Lower leg skin (tissue), 4 donors: ENCODE measurements at regions not wholly inside any gene's neighbourhood (a gene's known extent, or its start where the extent isn't known, plus 50 kb on each side); places are given as distances from the start of the nearest gene placed in this dataset.

Source experiments
- DNase-seq, 2 donors: peaks; one replicate each; pipeline ENCODE4 v3.0.0-alpha.2; 2019; ENCODE audit warnings: low spot score in 2 of 2
- H3K4me3 ChIP-seq: fragments of 200-600 bp; sonication (generic); 2 replicates; pipeline ENCODE4 v1.5.1; 2017; ENCODE audit warnings: mild to moderate bottlenecking, low read depth; ENCODE audit not compliant: poor library complexity, severe bottlenecking
- POLR2A ChIP-seq, 2 donors: fragments of 450-650 bp; IDR thresholded peaks; one replicate each; pipeline ENCODE4 v1.6.1; 2016 to 2017; ENCODE audit warnings: antibody characterized with exemption in 2 of 2, mild to moderate bottlenecking in 1 of 2, moderate library complexity in 1 of 2
- WGBS, 2 donors: methylation state at CpG; one replicate each; pipeline ENCODE4 v1.1.5; 2018; 5-methylcytosine and 5-hydroxymethylcytosine counted together
- intact Hi-C: fragments of 100-400 bp; cut with DNase I; formaldehyde crosslinking; loops from one replicate; pipeline ENCODE4 v1.15.0; 2023; ENCODE audit warnings: low total_unique reads
- TF ChIP-seq, protein P1 (sequence below), 3 donors: fragments of 450-650 bp; IDR thresholded peaks; one replicate each; pipeline ENCODE4 v1.5.1; 2016; ENCODE audit warnings: antibody characterized with exemption in 3 of 3, mild to moderate bottlenecking in 3 of 3, moderate library complexity in 2 of 3

DNA sequence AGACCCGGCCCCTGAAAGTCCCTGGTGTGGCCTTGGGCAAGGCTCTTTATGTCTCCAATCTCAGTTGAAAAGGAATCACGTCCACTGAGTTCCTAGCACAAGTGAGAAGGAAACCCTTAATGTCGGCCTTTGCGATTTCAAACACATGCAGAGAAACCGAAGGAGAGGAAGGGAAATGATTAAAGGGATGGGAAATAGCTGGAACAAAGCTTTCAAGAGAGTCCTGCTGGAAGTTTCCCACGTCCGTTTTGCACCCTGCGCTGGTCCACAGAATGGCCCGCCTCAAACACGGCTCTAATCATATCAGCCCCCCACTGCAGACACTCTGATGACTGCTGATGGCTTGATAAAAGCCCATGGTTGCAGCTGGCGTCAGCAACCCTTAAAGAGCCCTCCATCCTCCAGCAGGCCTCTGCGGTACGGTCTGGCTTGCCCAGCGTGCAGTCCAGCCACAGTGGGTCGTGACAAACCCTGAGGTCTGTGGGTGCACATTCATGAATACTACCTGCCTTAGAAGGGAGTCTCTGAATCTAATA is 765.5 kb upstream of the EEF2KMT start:
- intact Hi-C loops, result no loop called here
- DNase-seq, result no peak
- WGBS, 2 donors, result 58 to 66% methylated on average over 15 of the region's 15 CpGs

DNA sequence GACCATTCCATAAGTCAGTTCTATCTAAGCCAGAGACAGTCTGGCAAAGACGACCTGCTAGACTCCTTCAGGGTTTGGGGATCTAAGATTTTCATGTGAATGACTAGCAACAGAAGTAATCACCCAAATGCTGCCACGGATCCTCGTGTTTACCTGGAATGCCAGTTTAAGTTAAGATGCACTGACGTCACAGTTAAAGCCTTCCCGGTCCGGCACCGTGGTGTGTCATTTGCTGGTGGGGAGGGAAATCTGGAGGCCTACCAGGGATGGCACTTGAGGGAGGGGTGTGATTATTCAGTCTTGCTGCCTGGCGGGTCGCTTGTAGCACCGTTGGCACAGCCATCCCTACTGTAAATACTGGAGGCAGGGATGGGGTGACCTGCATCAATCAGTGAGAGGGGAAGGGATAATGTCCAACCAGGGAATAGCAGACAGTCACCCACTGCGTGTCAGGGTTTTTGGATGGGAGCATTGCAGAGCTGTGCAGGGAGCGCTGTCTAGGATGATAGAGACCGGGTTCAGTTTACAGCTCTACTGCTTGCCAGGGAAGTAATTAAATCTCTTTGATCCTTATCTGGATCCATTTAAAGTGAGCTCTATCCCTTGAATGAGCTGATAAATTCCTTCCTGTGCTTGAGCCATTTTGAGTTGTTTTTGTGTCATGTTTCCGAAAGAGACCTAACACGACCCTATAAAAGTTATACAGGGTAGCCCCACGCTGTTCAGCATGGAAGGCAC is 764.7 kb upstream of the EEF2KMT start:
- intact Hi-C loops, result no loop called here
- no peak overlapping the region for H3K4me3 ChIP-seq
- TF ChIP-seq POLR2A (IDR thresholded peaks at IDR 0.05), result no peak
- TF ChIP-seq, protein P1, sequence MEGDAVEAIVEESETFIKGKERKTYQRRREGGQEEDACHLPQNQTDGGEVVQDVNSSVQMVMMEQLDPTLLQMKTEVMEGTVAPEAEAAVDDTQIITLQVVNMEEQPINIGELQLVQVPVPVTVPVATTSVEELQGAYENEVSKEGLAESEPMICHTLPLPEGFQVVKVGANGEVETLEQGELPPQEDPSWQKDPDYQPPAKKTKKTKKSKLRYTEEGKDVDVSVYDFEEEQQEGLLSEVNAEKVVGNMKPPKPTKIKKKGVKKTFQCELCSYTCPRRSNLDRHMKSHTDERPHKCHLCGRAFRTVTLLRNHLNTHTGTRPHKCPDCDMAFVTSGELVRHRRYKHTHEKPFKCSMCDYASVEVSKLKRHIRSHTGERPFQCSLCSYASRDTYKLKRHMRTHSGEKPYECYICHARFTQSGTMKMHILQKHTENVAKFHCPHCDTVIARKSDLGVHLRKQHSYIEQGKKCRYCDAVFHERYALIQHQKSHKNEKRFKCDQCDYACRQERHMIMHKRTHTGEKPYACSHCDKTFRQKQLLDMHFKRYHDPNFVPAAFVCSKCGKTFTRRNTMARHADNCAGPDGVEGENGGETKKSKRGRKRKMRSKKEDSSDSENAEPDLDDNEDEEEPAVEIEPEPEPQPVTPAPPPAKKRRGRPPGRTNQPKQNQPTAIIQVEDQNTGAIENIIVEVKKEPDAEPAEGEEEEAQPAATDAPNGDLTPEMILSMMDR (IDR thresholded peaks at IDR 0.05), result no peak
- no peak for DNase-seq
- WGBS, 2 donors, result 27 to 30% methylated on average over 16 of the region's 16 CpGs

More for the DNA sequence above, 765.5 kb upstream of the EEF2KMT start:
- H3K4me3 ChIP-seq, result no peak overlapping the region
- TF ChIP-seq, protein P1 (IDR thresholded peaks at IDR 0.05), result no peak
- TF ChIP-seq POLR2A (IDR thresholded peaks at IDR 0.05), result no peak

DNA sequence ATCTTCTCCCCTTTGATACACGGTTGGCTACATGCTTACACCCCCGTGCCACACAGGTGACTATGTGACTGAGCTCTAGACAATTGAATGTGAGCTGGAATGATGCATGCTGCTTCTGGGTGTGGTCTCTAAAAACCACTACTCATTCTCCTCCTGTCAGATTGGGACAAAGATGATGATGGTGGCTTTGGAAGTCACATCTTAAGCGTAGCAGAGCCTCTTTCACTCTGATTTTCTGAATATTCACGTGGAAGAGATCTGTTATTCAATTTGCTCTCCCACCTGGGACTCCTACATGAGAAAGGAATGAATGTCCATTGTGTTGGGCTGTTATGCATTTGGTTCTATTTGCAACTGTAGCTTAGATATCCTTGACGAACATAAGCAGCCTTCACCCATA is 763.6 kb upstream of the EEF2KMT start:
- TF ChIP-seq POLR2A (IDR thresholded peaks at IDR 0.05), result no peak
- TF ChIP-seq, protein P1 (IDR thresholded peaks at IDR 0.05), result no peak
- intact Hi-C loops, result no loop called here
- WGBS, 2 donors, result 49 to 60% methylated on average over 5 of the region's 5 CpGs
- no peak overlapping the region for H3K4me3 ChIP-seq
- no peak for DNase-seq

DNA sequence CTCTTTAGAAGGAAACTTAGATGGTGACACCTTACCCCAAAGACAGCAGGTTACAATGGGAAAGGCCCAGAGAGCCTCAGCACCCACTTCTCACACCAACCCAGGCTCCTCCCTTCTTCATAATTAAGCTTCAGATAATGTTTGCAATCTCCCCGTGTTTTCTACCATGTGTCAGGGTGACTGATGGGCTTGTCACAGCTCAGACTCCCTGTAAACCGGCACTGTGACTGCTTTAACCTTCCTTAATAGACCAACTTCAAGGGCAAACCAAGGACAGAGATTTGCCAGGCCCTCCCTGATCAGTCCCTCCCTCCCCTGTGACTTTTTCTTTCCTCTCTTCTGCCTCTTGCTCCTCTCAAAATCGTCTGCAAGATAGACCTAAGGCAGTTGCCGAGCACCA is 760.6 kb upstream of the EEF2KMT start:
- TF ChIP-seq, protein P1 (IDR thresholded peaks at IDR 0.05), result no peak
- TF ChIP-seq POLR2A (IDR thresholded peaks at IDR 0.05), result no peak
- no peak for DNase-seq
- 29 to 35% methylated on average over 4 of the region's 4 CpGs for WGBS, 2 donors
- intact Hi-C loops, result no loop called here
- no peak overlapping the region for H3K4me3 ChIP-seq

DNA sequence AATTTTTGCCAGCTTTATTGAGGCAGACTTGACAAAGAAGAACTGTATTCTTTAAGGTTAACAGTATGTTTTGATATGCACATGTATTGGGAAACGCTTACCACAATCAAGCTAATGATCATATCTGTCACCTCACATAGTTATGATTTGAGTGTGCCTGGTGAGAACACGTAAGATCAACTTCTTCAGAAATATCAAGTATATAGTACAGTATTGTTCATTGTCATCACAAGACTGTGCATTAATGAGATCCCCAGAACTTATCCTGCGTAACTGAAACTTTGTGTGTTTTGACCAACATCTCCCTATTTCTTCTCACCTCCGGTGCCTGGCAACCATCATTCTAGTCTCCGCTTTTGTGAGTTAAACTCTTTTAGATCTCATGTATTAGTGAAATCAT is 756.4 kb upstream of the EEF2KMT start:
- DNase-seq, result no peak
- intact Hi-C loops, result no loop called here
- no peak overlapping the region for H3K4me3 ChIP-seq
- WGBS, 2 donors, result 88 to 89% methylated on average over 5 of the region's 5 CpGs
- no peak for TF ChIP-seq POLR2A (IDR thresholded peaks at IDR 0.05)
- TF ChIP-seq, protein P1 (IDR thresholded peaks at IDR 0.05), result no peak
